Activated CD4-positive, CD25-positive, alpha-beta regulatory T cell treated with anti-CD3 and anti-CD28 coated beads, Interleukin-2, amount 50 U/mL, for 16 hours (primary cell): ENCODE measurements at regions not wholly inside any gene's neighbourhood (a gene's known extent, or its start where the extent isn't known, plus 50 kb on each side); places are given as distances from the start of the nearest gene placed in this dataset.
"Not testable (repeated sequence)": the region's sequence is repeated elsewhere in the genome, so short reads cannot be mapped to it uniquely, and the experiment has no call there.

Source experiments
- DNase-seq: peaks from one replicate; pipeline ENCODE4 v3.0.0-alpha.2; 2020; ENCODE audit warnings: low read depth, low spot score

- DNase-seq, result no peak
These were observed 364.2 kb upstream of the CNTN3 start for GRCh38 chr3:74978684-74979083.

GRCh38 chr3:74985028-74985904 is 370.8 kb upstream of the CNTN3 start:
- not testable (repeated sequence) for DNase-seq

DNA sequence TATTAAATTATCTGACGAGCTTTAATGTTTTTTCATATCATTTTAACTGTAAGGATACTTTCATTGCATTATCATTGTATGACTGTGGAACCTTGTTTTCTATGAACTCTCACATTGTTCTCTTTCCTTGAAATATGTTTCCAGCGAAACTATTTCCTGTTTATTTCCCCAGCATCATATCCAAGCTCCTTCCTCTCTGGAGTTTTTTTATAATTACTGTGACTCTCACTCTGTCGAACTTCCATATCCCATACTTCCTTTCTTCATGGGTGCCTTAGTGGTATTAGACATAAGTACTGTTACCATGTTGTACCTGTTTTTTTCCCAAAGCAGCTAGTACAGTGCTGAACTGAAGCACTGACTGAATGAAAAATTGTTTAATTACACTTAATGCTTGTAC is 373.6 kb upstream of the CNTN3 start:
- DNase-seq, result no peak

DNA sequence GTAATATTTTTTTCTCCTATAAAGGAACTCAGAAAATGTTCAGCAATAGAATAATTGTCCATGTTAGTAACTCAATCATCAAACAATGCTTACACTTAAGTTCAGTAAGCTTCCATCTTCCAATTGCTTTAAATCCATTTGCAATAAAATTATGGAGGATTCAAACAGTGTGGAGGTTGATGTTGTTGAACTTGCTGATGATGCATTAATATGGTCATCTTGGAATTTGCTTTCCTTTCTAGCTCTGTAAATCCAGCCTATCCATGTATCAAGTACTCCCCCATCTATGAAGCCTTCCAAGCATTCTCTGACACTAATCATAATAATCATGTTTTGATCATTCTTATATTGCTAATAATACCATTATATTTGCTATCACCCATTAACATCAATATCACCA is 378.4 kb upstream of the CNTN3 start:
- DNase-seq, result no peak

DNA sequence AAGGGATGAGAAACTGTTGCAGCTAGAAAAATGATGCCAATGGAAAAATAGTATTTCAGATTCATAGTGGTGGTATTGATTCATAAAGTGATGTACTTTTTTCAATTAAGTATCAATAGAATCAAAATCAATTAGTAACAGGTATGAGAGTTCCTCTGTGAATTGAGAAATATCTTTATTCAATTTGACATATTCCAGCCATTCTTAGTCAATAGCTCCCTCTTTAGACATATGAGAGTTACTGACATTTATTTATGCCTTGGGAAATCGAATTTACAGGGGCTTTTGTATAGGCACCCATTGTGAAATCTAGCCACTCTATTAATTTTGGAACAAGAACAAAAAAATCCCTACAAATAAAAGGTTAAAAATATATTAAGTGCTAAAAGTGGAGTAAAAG is 386.9 kb upstream of the CNTN3 start:
- no peak for DNase-seq

GRCh38 chr3:75012791-75013331 is 398.4 kb upstream of the CNTN3 start:
- no peak for DNase-seq

- no peak for DNase-seq
These were observed 399.5 kb upstream of the CNTN3 start for GRCh38 chr3:75014008-75014407.

DNA sequence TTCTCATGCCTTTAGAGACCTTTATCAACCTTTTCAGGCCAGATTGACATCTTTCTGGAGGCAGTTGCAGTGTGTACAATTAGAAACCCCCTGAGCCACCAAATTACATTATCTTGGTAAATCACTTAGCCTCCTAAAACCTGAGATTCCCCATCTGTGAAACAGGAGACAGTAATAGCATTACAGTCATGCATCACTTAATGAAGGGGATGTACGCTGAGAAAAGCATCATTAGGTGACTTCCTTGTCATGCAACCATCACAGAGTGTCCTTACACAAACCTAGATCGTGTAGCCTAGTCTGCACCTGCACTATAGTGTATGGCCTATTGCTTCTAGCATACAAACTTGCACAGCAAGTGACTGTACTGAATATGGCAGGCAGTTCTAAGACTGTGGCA is 400.8 kb upstream of the CNTN3 start:
- DNase-seq, result no peak

GRCh38 chr3:75035146-75035545 is 420.7 kb upstream of the CNTN3 start:
- no peak for DNase-seq

GRCh38 chr3:75042941-75043340 is 428.5 kb upstream of the CNTN3 start:
- no peak for DNase-seq

GRCh38 chr3:75048650-75049049 is 434.2 kb upstream of the CNTN3 start:
- DNase-seq, result no peak

- no peak for DNase-seq
These were observed 435.1 kb upstream of the CNTN3 start for GRCh38 chr3:75049533-75049932.

DNA sequence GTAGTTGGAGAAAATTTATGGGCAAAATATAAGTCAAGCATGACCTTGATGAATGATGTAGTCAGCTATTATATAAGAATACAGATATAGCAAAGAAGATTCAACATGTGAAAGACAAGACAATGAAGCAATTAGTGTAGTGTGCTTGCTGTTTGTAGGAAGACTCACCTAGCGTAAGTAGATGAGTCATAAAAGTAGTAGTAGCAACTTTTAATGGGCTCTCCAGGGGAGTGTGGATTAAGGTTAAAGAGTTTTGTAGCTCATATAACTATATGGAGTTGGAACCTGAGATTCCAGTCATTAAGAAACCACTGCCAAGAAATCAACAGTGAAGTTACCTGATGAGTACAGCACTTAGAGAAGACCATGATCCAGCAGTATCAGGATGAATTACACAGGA is 444.7 kb upstream of the CNTN3 start:
- no peak for DNase-seq

GRCh38 chr3:75061806-75062205 is 447.3 kb upstream of the CNTN3 start:
- DNase-seq, result no peak

DNA sequence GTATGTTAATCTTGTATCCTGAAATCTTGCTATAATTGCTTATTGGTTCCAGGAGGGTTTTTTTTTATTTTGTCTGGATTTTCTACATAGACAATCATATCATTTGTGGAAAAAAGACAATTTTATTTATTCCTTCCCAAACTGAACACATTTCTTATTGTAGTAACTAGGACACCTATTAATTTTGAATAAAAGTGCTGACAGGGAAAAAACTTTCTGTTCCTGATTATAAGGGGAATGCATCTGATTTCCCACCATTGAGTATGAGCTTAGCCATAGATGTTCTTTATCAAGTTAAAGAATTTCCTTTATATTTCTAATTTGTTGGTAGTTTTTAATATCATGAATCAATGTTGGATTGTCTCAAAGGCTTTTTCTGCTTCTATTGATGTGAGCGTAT is 460.7 kb upstream of the CNTN3 start:
- no peak for DNase-seq

- no peak for DNase-seq
These were observed 462.0 kb upstream of the CNTN3 start for GRCh38 chr3:75076481-75076880.

DNA sequence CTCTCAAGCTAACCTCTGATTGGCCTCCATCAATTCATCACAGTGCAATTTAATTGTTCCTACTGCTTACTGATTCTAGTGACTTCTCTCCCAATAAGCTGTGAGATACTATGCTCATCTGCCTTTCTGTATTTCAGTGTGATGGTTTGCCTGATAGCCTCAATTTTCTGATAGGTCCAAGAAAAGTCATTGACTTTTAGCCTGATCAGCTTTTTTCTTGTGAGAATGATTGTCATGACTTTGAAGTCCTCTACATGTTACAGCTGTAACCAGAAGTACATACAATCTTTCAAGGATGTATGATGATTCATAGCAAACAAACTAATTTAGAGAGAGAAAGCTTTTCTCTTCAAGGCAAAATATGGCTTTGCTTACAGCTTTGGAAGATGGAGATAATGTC is 463.8 kb upstream of the CNTN3 start:
- no peak for DNase-seq

GRCh38 chr3:75082845-75083244 is 468.4 kb upstream of the CNTN3 start:
- DNase-seq, result no peak

- no peak for DNase-seq
These were observed 475.4 kb upstream of the CNTN3 start for GRCh38 chr3:75089841-75090240.

DNA sequence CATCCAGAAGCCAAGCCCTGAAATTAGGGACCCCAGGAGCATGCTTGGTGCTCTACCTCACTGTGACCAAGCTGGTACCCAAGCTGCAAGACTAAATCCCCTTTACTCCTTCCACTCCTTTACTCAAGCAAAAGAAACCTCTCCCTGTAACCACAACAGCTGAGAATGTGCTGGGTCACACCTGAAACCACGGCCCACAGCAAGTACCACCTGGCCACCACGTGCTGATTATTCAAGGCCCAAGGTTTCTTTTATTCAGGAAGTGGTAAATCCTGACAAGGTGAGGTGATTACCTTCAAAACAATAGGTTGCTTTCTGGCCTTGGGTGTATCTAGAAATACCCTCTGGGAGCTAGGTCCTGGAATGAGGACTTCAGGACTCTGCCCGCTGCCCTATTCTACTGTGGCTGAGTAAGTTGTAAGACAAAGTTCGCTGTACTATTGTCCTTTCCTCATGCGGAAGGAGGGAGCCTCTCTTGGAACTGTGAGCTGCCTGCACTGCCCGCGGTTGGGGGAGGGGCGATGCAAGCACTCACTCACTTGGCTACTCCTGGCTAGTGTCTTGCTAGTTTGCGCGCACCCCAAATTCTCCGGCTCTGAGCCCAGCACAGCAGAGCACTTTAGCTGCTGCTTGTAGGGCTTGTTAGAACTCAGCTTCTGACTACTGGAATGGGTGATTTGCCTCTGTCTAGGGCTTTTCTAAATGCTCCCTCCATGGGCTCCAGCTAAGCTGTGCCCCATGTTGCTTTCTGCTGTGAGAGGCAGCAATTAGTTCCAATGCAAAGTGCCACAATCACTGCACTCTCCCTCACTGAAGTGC is 487.1 kb upstream of the CNTN3 start:
- no peak for DNase-seq

GRCh38 chr3:75110741-75111140 is 496.3 kb upstream of the CNTN3 start:
- no peak for DNase-seq

DNA sequence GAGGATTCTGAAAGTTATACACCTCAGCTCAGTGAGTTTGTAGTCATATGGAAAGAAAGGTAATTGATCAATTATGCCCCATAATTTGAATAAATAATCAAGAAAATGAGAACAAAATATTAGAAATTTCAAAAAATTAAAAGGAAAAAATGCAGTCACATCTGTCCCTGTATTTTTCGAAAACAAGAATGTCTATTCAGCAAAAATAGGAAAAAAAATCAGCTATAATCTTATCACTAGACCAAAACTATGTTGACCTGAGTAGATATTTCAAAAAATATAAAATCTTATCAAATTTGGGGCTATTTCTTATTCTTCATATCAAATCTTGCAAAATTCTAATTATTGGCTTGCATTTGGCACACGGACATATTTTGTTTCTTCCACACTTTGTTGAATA is 501.2 kb upstream of the CNTN3 start:
- no peak for DNase-seq

- no peak for DNase-seq
These were observed 504.3 kb upstream of the CNTN3 start for GRCh38 chr3:75118779-75119178.
